ENCODE measurements at regions not wholly inside any gene's neighbourhood (a gene's known extent, or its start where the extent isn't known, plus 50 kb on each side); places are given as distances from the start of the nearest gene placed in this dataset.

DNA sequence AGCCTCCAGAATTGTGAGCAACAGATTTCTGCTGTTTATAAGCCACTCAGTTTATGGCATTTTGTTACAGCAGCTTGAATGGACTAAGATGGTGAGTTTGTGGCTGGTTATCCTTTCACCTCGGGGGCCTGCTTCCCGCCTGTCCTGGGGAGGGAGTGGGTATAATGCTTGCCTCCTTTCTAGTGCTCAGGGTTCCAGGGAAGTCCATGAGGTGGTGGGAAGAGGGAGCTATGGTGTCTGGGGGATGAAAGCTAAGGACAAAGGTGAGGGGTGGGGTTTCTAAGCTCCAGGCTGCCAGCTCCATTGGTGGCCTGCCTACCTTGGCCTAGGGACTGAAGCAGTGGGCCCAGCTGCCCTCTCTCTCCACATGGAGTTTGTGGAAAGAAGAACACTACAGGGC is 50.2 kb upstream of the SDK2 start:
- no peak for DNase-seq

DNA sequence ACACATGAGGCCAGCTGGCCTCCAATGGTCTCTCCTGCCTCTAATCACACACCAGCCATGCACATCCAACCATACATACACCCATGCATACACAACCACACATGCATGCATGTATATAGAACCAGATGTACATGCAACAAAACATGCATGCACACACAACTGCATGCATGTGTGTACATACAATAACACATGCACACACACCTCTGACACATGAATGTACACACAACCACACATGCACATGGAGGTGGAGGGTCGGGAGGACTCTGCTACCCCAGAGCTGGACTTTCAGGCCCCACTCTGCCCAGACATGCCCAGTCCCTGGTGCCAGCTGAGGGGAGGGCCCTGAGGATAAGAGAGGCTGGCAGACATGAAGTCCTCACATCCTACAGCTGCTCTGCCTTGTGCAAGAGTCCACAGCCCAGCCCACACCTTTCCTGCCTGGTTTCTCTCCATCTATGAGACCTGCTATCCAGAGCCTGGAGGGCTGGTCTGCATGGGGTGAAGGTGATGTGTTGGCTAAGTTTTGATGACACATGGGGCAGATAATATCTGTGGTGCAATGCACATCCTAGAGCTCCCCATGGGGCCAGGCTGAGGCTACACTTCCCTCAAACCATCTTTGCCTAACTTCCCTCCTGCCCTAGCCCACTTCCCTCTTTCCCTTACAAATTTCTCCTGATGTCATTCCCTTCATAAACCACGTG is 50.9 kb upstream of the SDK2 start:
- no peak for DNase-seq

GRCh38 chr17:73696251-73696650 is 52.0 kb upstream of the SDK2 start:
- DNase-seq: no peak

GRCh38 chr17:73697872-73698271 is 53.6 kb upstream of the SDK2 start:
- DNase-seq: no peak

- no peak for DNase-seq
Observed at GRCh38 chr17:73698966-73699365, 54.7 kb upstream of the SDK2 start.

GRCh38 chr17:73701701-73702100 is 57.5 kb upstream of the SDK2 start:
- no peak for DNase-seq

DNA sequence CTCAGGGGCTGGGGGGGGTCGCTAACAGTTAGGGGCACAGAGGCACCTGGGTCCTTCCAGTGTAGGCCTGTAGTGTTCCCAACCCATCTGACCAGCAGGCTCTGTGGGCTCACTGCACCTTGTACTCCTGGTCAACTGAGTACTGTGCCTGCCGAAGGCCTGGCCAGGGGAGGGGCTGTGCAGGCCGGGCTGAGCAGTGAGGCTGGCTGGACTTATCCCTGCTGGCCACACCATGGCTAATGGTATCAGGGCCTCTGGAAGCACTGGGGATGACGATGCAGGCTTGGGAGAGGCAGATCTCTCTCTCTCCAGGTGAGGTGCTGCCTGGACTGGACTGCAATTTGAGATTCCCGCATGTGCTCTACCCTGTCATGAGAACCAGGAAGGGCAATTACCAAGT is 58.9 kb upstream of the SDK2 start:
- no peak for DNase-seq

- no peak for DNase-seq
Observed at GRCh38 chr17:73703917-73704316, 59.7 kb upstream of the SDK2 start.

- no peak for DNase-seq
Observed at GRCh38 chr17:73705594-73705993, 61.3 kb upstream of the SDK2 start.

- DNase-seq: no peak
Observed at GRCh38 chr17:73706428-73706827, 62.2 kb upstream of the SDK2 start.

DNA sequence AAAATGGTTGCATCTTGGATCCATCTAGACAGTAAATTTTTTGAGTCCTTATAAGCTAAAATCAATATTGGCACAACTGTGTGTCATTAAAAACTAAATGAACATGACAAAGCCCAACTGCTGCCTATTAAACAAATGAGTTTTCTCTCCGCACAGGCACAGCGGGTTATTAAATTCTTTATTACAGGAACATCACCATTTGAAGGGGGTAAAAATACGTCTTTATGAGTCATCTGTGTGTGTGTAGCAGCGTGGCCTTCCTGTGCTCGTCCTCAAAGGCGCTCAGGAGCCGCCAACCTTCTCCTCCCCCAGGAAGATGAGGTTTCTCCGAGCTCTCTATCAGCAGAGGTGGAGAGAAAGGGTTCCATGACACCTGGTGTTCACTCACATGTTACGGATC is 62.6 kb upstream of the SDK2 start:
- DNase-seq: no peak

- no peak for DNase-seq
Observed at GRCh38 chr17:73707358-73707757, 63.1 kb upstream of the SDK2 start.

- peak; percentile 58 for DNase-seq
Observed at GRCh38 chr17:73710095-73710592, 65.9 kb upstream of the SDK2 start.

DNA sequence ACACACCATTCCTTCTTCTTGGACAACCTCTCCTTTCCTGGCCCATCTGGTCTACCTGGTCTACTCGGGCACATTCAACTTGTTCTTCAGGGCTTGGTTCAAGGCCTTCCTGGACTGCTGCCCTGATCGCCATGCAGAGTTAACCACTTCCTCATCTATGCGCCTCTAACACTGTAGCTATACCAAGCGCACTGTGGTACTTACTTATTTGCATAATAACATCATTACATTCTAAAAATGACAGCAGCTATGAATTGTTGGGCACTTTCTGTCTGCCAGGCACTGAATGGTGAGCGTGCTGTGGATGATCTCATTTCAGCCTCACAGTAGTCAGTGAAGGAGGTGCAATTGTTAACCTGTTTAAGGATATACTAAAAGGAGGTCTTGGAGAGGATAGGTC is 66.9 kb upstream of the SDK2 start:
- DNase-seq: no peak

GRCh38 chr17:73711916-73712315 is 67.7 kb upstream of the SDK2 start:
- no peak for DNase-seq

- no peak for DNase-seq
Observed at GRCh38 chr17:73713136-73713535, 68.9 kb upstream of the SDK2 start.

DNA sequence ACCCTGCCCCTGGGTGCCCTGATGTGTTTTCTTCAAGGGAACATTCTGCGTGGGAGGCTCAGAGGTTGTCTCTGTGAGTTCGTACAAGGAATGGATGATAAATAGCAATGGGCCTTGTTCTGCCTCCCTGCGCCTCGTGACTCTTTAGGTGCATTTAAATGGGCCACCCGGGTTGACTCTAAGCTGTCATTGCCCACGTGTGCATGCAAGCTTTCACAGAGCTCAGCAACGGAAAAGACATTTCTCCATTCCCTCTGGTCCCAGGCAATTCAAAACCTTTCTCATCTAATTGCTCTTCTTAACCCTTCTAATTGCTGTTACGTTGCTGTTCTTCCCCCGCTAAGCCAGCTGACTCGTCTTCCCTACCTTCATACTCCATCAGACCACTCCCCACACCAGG is 71.5 kb upstream of the SDK2 start:
- DNase-seq: no peak

DNA sequence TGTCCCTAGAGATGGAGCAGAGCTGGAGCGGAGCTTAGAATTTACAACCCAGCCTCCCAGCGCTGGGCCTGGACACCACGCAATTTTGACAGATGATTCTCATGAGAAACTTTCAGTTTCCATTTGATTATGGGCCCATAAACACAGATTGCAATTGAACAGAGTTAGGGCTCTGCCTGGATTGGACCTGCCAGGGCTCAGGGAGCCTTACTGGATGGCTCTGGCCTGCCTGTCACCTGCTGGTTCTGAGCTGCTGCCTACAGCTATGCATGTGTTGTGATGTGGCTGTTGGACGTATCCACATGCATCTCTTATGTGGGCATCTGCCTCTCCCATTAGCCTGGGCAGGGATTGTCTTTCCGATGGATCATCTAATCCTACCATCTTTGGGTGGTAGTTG is 73.4 kb upstream of the SDK2 start:
- no peak for DNase-seq

DNA sequence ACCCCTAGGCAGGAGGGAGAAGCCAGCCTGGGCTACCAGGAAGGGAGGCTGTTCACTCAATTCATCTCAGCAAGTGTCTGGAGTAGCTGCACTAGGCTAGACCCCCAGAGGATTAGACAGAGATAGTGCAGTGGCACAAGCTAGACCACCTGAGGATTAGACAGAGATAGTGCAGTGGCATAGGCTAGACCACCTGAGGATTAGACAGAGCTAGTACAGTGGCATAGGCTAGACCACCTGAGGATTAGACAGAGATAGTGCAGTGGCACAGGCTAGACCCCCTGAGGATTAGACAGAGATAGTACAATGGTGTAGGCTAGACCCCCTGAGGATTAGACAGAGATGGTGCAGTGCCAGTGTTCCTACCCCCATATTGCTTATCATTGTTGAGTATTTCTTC is 74.1 kb upstream of the SDK2 start:
- DNase-seq: no peak

DNA sequence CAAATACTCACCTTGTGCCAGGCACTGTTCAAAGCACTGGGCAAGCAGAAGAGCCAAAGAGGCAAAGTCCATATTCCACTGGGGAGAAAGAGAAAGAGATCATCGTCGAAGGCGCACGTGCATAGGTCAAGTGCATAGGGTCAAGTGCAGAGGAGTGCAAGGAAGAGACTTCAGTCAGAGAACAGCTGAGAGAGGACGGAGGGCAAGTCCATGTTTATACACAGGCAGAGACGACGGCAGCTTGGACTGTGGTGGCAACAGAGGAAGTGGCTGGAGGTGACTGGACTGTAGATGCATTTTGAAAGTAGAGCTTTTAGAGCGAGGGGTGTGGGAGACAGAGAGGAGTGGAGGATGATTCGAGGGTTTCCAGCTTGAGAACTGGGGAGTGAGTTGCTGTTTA is 74.7 kb upstream of the SDK2 start:
- DNase-seq: no peak

GRCh38 chr17:73719588-73720071 is 75.4 kb upstream of the SDK2 start:
- DNase-seq: no peak

DNA sequence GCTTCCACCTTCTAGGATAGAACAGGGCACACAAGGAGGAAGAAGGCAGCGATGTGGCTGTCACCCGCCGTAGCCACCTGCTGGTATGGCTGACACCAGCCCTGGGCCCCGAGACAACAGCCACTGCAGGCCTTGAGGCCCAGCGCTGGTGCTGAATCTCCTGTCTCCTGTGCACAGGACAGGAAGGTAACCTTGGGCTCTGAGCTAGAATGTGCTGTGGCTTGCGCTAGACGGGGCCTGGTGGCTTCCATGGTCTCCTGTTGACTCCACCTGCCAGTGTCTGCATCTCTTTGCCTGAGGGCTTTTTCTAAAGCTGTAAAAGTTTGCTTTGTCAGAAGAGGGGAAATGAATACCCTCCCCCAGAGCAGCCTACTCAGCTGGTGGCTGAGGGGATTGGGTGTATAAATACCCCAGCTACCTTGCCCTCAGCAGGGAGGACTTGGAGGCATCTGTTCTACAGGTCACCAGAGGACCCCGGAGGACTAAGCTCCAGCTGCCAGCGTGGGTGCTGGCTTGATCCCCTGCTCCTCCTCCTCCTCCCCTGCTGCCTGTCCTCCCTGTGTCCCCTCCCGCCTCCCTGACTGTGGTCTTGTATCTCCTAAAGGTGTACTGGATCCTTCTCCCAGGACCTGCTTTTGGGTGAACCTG is 76.1 kb upstream of the SDK2 start:
- no peak for DNase-seq

DNA sequence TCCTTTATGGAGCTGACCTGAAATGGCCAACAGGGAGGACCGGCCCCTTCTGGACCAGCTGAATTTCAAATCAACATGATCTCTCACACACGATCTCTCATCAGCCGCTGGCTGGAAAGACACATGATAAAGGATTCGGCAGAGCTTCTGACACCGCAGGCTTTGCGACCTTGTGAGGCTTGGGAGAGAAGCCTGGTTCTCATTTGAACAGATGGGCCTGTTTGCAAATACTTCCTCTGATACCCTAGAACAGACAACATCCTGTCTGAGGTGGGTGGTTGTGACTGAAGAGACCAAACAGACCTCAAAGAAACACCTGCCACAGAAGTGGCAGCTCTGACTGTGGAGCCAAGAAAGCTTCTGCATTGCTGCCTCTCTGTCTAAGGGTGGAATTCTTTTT is 77.9 kb upstream of the SDK2 start:
- peak; percentile 9 for DNase-seq

GRCh38 chr17:73723317-73723716 is 79.1 kb upstream of the SDK2 start:
- DNase-seq: no peak

GRCh38 chr17:73724341-73724740 is 80.1 kb upstream of the SDK2 start:
- DNase-seq: no peak
